Activated CD8-positive, alpha-beta memory T cell treated with anti-CD3 and anti-CD28 coated beads, Interleukin-2, amount 50 U/mL, for 48 hours (primary cell): ENCODE measurements at regions not wholly inside any gene's neighbourhood (a gene's known extent, or its start where the extent isn't known, plus 50 kb on each side); places are given as distances from the start of the nearest gene placed in this dataset.

ENCODE experiments used
- DNase-seq: peaks from one replicate; pipeline ENCODE4 v3.0.0-alpha.2; 2020

- DNase-seq, result no peak
These were observed 72.9 kb upstream of the ZNF516 start for GRCh38 chr18:76567835-76568445.

- no peak for DNase-seq
These were observed 71.9 kb upstream of the ZNF516 start for GRCh38 chr18:76566987-76567386.

- DNase-seq, result no peak
These were observed 70.5 kb upstream of the ZNF516 start for GRCh38 chr18:76565238-76566173.

GRCh38 chr18:76564655-76565237 lies 69.7 kb upstream of the ZNF516 start:
- DNase-seq, result no peak

- DNase-seq, result no peak
These were observed 69.1 kb upstream of the ZNF516 start for GRCh38 chr18:76564117-76564516.

- DNase-seq, result no peak
These were observed 67.5 kb upstream of the ZNF516 start for GRCh38 chr18:76562286-76563122.

GRCh38 chr18:76558881-76559667 lies 64.0 kb upstream of the ZNF516 start:
- no peak for DNase-seq

- no peak for DNase-seq
These were observed 62.1 kb upstream of the ZNF516 start for GRCh38 chr18:76557026-76557575.

GRCh38 chr18:76554547-76555222 lies 59.6 kb upstream of the ZNF516 start:
- DNase-seq, result no peak

- no peak for DNase-seq
These were observed 58.9 kb upstream of the ZNF516 start for GRCh38 chr18:76553715-76554546.

GRCh38 chr18:76548541-76548940 lies 53.5 kb upstream of the ZNF516 start:
- no peak for DNase-seq

GRCh38 chr18:76547296-76547695 lies 52.3 kb upstream of the ZNF516 start:
- DNase-seq, result no peak

GRCh38 chr18:76546436-76546835 lies 51.4 kb upstream of the ZNF516 start:
- no peak for DNase-seq

GRCh38 chr18:76546088-76546435 lies 51.0 kb upstream of the ZNF516 start:
- DNase-seq, result no peak

- DNase-seq, result no peak
These were observed 50.5 kb upstream of the ZNF516 start for GRCh38 chr18:76545433-76546087.

GRCh38 chr18:76544511-76545345 lies 49.7 kb upstream of the ZNF516 start:
- DNase-seq, result no peak
